ENCODE measurements at regions not wholly inside any gene's neighbourhood (a gene's known extent, or its start where the extent isn't known, plus 50 kb on each side); places are given as distances from the start of the nearest gene placed in this dataset.
"Not testable (repeated sequence)": the region's sequence is repeated elsewhere in the genome, so short reads cannot be mapped to it uniquely, and the experiment has no call there.

DNA sequence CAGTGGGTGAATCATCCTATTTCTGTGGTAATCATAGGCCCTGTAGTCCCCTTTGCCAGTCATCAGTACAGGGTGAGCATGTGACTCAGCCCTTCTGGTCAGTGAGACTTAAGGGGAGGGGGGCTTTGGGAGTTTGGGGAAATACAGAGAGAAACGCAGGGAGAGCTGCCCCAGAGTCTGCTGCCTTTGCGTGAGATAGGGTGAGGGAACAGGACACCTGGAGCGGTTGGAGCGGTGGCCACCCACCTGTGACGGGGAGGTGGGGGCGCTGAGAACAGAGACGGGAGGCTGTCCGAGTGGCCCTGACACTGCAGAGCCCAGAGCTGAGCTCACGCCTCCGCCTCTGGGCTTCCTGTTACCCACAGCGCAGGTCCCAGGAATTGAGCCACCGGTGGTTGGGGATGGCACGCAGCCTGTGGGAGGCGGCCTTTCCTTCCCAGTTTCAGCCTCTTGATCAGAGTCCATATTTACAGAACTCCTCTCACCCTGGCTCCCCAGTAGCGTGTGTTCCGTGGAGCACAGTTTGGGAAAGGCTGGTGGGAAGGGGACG is 92.0 kb upstream of the ERCC6L2 start:
- DNase-seq: no peak

DNA sequence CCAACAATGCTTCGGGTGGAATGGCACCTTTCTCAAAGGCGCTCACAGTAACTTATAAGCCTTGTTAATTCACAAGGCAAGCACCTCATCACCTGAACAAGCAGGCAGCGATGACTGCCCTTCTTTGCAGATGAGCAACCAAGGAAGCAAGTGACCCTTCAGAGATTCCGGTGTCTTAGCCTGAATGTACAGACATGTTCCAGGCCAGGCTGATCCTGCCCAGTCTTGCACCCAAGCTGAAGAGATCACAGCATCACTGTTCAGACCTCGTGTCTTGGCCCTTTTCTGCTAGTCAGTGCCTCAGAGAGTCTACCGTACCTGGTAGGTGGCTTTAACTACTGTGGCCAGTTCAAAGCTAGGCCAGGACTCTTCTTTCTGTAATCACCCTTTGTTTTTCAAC is 94.7 kb upstream of the ERCC6L2 start:
- no peak for DNase-seq

- no peak for DNase-seq
Observed at GRCh38 chr9:95780121-95780520, 95.4 kb upstream of the ERCC6L2 start.

GRCh38 chr9:95779597-95779996 is 95.9 kb upstream of the ERCC6L2 start:
- not testable (repeated sequence) for DNase-seq

GRCh38 chr9:95778957-95779356 is 96.5 kb upstream of the ERCC6L2 start:
- no peak for DNase-seq

DNA sequence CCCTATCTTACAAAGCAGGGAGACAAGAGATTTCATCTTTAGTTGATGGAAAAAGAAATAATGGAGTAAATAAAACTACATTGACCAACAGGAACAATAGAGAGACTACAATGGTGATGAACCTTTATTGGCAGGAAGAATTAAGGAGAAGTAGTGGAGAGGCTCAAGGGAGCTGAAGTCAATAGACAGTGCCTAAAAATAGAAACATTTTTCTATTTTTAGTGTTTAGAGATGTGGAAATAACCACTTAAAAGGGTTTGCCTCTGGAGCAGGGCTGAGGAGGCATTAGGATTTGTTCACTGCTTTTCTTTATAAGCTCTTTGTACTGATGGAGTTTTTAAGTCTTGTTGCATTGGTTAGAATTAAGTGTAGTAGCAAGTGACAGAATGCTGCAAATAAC is 98.4 kb upstream of the ERCC6L2 start:
- no peak for DNase-seq

DNA sequence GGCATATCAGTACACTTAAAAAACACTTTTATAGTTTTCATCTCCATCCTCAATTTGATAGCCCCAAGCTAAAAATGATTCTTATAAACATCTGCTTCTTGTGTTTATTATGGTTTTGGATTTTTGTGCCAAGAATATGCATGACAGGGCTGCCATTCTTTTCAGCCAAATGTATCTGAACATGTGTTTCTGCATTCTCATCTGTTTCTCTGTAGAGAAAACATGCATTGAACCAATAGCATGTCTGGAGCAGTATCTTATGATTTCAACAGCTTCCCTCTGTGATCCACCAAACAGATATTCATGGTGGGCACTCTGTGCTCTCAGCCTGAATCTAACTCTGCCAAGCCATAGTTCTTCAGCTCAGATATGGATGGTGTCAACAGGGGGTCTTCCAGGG is 99.3 kb upstream of the ERCC6L2 start:
- DNase-seq: no peak

- DNase-seq: no peak
Observed at GRCh38 chr9:95775191-95775590, 100.3 kb upstream of the ERCC6L2 start.

GRCh38 chr9:95773053-95773418 is 102.5 kb upstream of the ERCC6L2 start:
- no peak for DNase-seq

DNA sequence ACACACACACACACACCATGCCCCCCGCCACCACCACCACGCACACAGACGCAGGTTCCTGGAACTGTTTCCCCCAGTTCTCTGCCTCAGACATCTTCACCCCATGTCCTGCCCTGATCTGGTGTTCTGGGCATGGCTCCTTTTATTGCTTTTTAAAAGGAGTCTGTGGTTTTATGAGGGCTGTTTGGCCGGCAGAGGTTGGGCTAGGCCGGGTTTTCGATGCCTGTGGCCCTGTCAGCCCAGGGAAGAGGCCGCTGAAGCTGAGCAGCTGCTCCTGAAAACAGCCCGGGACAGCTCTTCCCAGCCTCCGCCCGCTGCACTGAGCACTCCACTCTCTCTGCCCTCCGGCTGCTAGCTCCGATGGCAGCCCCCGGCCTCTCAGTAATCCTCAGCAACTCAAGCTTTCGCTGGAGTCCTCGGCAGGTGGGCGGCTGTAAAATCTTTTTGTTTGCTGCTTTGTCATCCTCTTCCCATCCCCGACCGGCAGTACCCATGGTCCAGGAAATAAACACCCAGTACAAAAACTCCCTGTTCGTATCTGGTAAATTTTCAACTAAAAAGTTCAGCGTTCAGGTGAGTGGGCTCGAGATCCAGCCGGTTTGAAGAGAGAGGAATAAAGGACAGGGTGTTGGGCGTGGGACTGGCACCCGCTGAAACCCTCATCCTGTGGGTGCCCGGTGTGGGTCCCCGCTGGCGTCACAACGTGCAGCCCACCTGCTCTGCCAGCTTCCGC is 103.0 kb upstream of the ERCC6L2 start:
- DNase-seq: peak; percentile 29

GRCh38 chr9:95771556-95772246 is 103.8 kb upstream of the ERCC6L2 start:
- no peak for DNase-seq

DNA sequence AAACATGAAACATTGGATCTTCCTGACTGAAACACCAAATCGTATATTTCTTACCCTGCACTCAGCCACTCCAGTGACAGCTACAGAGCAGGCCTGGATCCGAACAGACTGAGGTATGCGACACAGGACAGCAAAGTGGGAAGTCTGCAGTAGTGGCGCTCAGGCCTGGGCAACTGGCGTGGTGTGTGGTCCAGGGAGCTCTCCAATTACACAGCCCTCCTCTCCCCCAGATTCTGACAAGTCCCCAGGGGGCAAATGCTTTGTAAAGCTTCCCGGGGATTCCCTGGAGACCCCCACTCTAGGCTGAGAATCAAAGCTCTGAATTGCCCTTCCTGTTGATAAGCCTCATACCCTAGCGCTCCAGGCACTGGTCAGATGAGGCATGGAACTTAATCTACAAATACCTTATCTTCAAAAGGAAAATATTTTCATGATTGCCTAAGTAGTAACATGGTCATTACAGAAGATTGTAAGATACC is 104.8 kb upstream of the ERCC6L2 start:
- no peak for DNase-seq

GRCh38 chr9:95769909-95770433 is 105.5 kb upstream of the ERCC6L2 start:
- DNase-seq: no peak

DNA sequence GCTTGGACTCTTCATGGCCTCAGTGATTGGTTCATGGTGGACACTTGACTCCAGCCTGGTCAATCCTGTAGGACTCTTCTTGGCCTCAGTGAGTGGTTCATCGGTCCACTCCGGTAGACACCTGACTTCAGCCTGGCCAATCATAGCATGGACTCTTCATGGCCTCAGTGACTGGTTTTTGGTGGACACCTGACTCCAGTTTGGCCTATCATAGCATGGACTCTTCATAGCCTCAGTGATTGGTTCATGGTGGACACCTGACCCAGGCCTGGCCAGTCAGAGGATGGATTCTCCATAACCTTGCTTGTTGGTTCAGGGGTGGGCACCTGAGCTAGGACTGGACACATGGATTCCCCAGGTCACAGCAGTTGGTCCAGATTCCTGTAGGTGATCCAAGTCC is 106.0 kb upstream of the ERCC6L2 start:
- no peak for DNase-seq

DNA sequence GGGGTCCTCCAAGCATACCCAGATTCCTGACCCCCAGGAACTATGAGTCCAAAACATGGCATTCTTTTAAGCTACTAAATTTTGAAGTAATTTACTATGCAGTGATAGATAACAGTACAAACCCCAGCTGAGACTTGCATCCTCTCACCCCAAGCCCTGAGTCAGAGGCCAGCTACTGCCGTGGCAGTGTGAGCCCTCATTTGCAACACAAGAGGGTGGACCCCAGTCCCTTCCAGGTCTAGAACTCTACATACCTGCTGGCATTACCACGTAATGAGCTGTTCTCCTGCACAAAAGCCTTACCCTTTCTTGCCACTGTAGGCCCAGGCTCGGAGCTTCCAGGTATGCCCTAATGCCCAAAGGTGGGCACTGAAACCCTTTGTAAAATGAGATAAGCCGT is 108.6 kb upstream of the ERCC6L2 start:
- DNase-seq: no peak

GRCh38 chr9:95764533-95765319 is 110.8 kb upstream of the ERCC6L2 start:
- DNase-seq: no peak

DNA sequence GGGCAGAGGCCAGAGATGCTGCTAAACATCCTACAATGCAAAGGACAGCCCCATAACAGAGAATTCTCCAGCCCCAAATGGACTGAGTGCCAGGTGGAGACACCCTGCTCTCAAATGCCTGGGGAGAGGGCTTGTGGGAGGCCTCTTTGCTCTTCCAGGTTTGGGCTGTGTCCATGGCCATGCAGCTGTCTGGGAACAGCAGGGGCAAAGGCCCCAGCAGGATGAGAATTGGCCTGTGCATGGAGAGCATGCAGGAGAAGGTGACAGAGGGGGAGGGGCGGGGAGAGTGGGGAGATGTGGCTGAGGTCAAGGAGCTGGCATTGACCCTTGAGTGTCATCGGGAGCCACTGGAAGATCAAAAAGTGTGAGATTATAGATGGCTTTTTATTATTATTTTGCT is 111.5 kb upstream of the ERCC6L2 start:
- no peak for DNase-seq

- no peak for DNase-seq
Observed at GRCh38 chr9:95763006-95763405, 112.5 kb upstream of the ERCC6L2 start.

DNA sequence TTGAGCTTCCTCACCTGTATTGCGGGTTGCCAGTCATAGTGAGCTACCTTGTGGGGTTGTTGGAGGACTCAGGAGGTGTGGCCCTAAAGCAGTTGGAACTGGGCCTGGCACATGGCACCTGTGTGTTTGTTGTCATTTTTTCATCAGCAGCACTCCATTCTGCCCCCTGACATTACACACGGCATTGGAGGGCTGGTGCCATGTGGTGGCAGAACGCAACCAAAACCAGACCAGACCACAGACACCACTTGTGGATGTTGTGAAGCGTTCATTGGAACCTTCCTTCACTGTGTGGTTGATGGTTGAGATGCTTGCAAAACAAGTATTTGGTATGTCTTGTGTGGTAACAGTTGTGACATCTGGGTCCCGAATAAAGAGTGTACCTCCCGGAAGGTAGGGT is 113.2 kb upstream of the ERCC6L2 start:
- DNase-seq: no peak

DNA sequence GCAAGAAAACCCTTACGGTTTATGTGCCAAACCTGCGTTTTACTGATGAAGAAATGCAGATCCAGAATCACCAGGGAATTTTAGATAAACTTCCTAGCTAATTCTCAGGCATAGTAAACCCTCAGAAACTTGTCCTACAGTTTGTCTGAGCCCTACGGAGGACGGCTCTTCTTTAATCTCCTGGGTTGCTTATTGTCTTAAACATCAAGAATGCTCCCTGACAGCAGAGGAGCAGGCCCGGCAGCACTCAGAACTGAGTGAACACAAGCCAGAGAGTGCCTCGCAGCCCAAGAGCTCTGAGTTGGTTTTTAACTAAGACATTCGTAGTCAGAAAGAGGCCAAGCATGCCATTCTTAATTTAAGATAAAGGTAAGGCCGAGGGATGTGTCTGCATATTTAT is 114.7 kb upstream of the ERCC6L2 start:
- no peak for DNase-seq

DNA sequence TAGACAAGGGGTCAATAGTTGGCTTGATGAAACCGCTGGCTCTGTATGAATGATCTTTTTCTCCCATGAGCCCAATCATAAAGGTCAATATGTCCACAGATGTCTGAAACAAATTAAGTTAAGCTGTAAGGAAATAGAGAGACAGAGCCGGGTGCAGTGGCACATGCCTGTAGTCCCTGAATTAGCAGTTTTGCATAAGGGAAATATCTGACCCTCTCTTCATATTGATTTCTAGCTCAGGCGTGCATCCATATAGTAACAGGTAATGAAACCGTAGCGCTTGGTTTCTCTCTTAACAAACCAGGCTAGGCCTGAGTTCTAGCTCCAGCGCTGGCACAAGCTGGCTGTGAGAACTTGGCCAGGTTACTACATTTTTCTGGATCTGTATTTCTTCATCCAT is 118.1 kb upstream of the ERCC6L2 start:
- no peak for DNase-seq

- no peak for DNase-seq
Observed at GRCh38 chr9:95756986-95757385, 118.5 kb upstream of the ERCC6L2 start.

GRCh38 chr9:95756101-95756500 is 119.4 kb upstream of the ERCC6L2 start:
- DNase-seq: no peak

DNA sequence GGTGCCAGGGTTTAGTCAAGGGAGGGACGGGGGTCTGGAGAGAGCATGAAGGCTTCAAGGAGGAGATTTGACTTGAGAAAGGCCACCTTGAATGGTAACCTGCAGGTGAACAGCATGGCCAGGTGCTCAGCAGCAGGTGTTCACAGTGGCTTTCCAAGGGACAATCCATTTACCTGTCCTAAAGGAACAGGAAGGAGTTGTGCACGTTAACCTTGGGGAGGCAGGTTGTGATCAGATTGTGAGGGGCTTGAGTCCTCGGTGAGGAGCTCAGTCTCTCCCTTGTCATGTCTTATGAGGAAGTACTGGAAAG is 120.1 kb upstream of the ERCC6L2 start:
- no peak for DNase-seq
